Osteocyte (in vitro differentiated cells): ENCODE measurements at regions not wholly inside any gene's neighbourhood (a gene's known extent, or its start where the extent isn't known, plus 50 kb on each side); places are given as distances from the start of the nearest gene placed in this dataset.
A peak's percentile ranks its signal among the peaks of the same experiment; 100 is the strongest.

Experiments used
- DNase-seq: peaks from one replicate; pipeline ENCODE4 v3.0.0; 2021; ENCODE audit warnings: mixed read lengths; ENCODE audit not compliant: unreplicated experiment; ENCODE audit errors: extremely low spot score
- H3K27ac Mint-ChIP-seq: one replicate; pipeline ENCODE4 v1.8.0; 2021; ENCODE audit warnings: mild to moderate bottlenecking, mixed read lengths; ENCODE audit not compliant: unreplicated experiment
- H3K27me3 Mint-ChIP-seq: one replicate; pipeline ENCODE4 v1.8.0; 2021; ENCODE audit warnings: mixed read lengths; ENCODE audit not compliant: unreplicated experiment
- H3K36me3 Mint-ChIP-seq: one replicate; pipeline ENCODE4 v1.8.0; 2021; ENCODE audit warnings: mixed read lengths; ENCODE audit not compliant: unreplicated experiment
- H3K4me1 Mint-ChIP-seq: one replicate; pipeline ENCODE4 v1.8.0; 2021; ENCODE audit warnings: mixed read lengths; ENCODE audit not compliant: unreplicated experiment
- H3K4me3 Mint-ChIP-seq: one replicate; pipeline ENCODE4 v1.8.0; 2021; ENCODE audit warnings: mild to moderate bottlenecking, moderate library complexity, mixed read lengths; ENCODE audit not compliant: unreplicated experiment
- H3K9me3 Mint-ChIP-seq: one replicate; pipeline ENCODE4 v1.8.0; 2021; ENCODE audit warnings: mixed read lengths; ENCODE audit not compliant: unreplicated experiment
- TF ChIP-seq, protein P1 (sequence below): fragments of 200-600 bp; sonication (generic); IDR thresholded peaks from 2 replicates; pipeline ENCODE4 v1.5.0; 2021; ENCODE audit warnings: antibody characterized with exemption, mild to moderate bottlenecking, moderate library complexity

- H3K4me1 Mint-ChIP-seq = peaks cover 37% of the 10 kb centered on the region
- no peak for DNase-seq
- H3K36me3 Mint-ChIP-seq = no peaks in the 10 kb centered on the region
- no peaks in the 10 kb centered on the region for H3K27me3 Mint-ChIP-seq
- TF ChIP-seq, protein P1, sequence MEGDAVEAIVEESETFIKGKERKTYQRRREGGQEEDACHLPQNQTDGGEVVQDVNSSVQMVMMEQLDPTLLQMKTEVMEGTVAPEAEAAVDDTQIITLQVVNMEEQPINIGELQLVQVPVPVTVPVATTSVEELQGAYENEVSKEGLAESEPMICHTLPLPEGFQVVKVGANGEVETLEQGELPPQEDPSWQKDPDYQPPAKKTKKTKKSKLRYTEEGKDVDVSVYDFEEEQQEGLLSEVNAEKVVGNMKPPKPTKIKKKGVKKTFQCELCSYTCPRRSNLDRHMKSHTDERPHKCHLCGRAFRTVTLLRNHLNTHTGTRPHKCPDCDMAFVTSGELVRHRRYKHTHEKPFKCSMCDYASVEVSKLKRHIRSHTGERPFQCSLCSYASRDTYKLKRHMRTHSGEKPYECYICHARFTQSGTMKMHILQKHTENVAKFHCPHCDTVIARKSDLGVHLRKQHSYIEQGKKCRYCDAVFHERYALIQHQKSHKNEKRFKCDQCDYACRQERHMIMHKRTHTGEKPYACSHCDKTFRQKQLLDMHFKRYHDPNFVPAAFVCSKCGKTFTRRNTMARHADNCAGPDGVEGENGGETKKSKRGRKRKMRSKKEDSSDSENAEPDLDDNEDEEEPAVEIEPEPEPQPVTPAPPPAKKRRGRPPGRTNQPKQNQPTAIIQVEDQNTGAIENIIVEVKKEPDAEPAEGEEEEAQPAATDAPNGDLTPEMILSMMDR = no peak
- H3K4me3 Mint-ChIP-seq = no peak overlapping the region
- peaks cover 8% of the 10 kb centered on the region for H3K9me3 Mint-ChIP-seq
- peak overlapping the region; percentile 94 for H3K27ac Mint-ChIP-seq
Observed at GRCh38 chr10:22816298-22816653, 101.9 kb upstream of the PIP4K2A start.

DNA sequence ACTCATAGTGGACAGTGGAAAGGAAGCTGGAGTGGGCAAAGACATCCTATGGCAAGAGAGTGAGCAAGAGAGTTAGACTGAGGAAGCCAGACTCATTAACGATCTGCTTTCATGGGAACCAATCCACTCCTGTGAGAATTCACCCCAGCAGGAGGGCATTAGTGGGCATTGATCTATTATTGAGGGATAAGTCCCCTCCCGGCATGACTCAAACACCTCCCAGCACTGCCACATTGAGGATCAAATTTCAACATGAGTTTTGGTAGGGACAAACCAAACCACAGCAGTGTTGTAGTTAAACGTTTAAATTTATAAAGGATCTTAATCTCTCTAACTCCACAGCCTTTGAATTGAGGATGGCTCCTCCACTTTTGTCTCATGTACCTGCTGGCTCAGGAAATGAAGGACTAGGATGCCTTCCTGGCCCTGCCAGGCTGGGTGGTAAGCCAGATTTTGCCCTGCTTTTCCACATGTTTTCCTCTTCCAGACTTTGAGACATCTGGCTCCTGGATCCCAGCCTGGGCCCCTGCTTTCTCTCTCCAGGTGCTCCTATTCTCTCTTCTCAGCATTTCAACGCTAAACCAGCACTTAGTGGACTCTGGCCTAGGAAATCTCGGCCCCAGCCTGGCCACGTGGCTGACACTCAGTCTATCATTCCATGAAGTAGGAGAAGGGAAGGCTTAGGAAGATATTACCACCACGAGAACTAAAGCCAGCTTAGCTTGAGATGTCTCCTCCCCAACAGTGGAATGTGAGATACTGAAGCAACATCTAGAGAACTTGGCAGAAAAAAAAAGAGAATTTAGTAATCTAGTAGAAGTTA lies 96.5 kb upstream of the PIP4K2A start:
- H3K36me3 Mint-ChIP-seq = peaks cover 3% of the 10 kb centered on the region
- no peaks in the 10 kb centered on the region for H3K27me3 Mint-ChIP-seq
- peaks cover 29% of the 10 kb centered on the region for H3K4me1 Mint-ChIP-seq
- no peak overlapping the region for H3K27ac Mint-ChIP-seq
- no peak overlapping the region for H3K4me3 Mint-ChIP-seq
- DNase-seq = no peak
- peaks cover 5% of the 10 kb centered on the region for H3K9me3 Mint-ChIP-seq
- TF ChIP-seq, protein P1 = no peak

DNA sequence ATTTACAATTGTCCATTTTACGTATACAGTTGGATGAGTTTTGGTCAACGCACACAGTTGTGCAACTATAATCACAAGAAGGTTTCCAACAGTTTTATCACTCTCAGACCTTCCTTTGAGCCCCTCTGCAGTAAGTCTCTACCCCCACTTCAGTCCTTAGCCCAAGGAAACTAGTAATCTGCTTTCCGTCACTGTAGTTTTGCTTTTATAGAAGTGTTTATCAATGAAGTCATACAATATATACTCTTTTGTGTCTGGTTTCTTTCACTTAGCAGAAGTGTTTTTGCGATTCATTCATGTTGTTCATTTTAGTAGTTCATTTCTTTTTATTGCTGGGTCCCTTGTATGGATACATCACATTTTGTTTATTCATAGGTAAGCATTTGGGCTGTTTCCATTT lies 92.9 kb upstream of the PIP4K2A start:
- Mint-ChIP-seq H3K36me3 (peaks cover 3% of the 10 kb centered on the region), H3K4me1 (peaks cover 53% of the 10 kb centered on the region), H3K4me3 (no peak overlapping the region), H3K27me3 (no peaks in the 10 kb centered on the region), H3K9me3 (peaks cover 5% of the 10 kb centered on the region), H3K27ac (no peak overlapping the region)
- TF ChIP-seq, protein P1 = no peak
- DNase-seq = no peak

- H3K9me3 Mint-ChIP-seq = no peaks in the 10 kb centered on the region
- H3K4me1 Mint-ChIP-seq = peaks cover 57% of the 10 kb centered on the region
- H3K4me3 Mint-ChIP-seq = no peak overlapping the region
- peak overlapping the region; percentile 69 for H3K27ac Mint-ChIP-seq
- DNase-seq = no peak
- peaks cover 3% of the 10 kb centered on the region for H3K36me3 Mint-ChIP-seq
- no peaks in the 10 kb centered on the region for H3K27me3 Mint-ChIP-seq
- TF ChIP-seq, protein P1 = peak; percentile 42
Observed at GRCh38 chr10:22805304-22805703, 90.9 kb upstream of the PIP4K2A start.

DNA sequence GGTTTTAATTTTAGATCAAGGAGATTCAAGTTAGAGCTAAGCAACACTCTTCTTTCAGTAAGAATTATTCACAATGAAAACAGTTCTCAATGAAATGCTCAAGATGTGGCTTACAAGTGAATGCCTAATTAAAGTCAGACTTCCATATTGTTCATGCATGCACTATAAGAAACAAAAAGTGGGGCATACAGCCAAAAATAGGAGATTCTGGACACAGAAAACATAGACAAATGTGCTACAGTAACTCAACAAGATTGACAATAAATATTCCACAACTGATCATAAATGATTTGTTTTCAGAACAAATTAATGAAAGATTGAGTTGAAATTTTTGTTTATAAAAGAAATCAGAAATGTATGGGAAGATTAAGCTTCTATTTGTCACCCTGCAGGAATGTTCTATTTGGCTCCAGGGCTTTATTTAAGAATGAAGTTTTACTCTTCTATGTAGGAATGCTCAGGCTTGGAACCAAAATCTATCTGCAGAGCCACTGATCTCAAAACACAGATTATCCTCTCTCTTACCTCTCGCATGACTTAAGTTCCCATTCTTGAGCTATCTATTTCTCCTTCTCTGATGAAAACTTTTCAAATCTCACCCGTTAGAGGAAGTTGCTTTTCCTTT lies 89.0 kb upstream of the PIP4K2A start:
- no peak for DNase-seq
- Mint-ChIP-seq H3K27me3 (no peaks in the 10 kb centered on the region), H3K36me3 (no peaks in the 10 kb centered on the region), H3K4me1 (peaks cover 57% of the 10 kb centered on the region), H3K27ac (peak overlapping the region; percentile 75), H3K4me3 (no peak overlapping the region), H3K9me3 (peaks cover 3% of the 10 kb centered on the region)
- TF ChIP-seq, protein P1 = no peak
